IMR-90 (cell line): ENCODE measurements at regions not wholly inside any gene's neighbourhood (a gene's known extent, or its start where the extent isn't known, plus 50 kb on each side); places are given as distances from the start of the nearest gene placed in this dataset.

Experiments
- ATAC-seq: fragments of 200-7000 bp; cut with Tn5 transposase; 2 replicates; pipeline ENCODE4 v1.9.1; 2020; ENCODE audit warnings: low read depth, mild to moderate bottlenecking, moderate library complexity
- BruUV-seq: library from RNA; stranded (reverse); fragments of 400-500 nt; replicated peaks from 2 replicates; lab custom pipeline; 2021; lab: Mats Ljungman, UMichigan
- CTCF ChIA-PET: fragments of 300-600 bp; formaldehyde crosslinking; extraction: SDS; loops from one replicate; lab custom pipeline; 2021; ENCODE audit warnings: antibody characterized with exemption; lab: Yijun Ruan, JAX
- POLR2A ChIA-PET: fragments of 300-600 bp; sonication (Branson Sonifier 250); formaldehyde crosslinking; loops from one replicate; lab custom pipeline; 2022; ENCODE audit warnings: antibody characterized with exemption; ENCODE audit not compliant: unreplicated experiment; lab: Charles Lee
- DNase-seq: peaks from one replicate; pipeline ENCODE4 v3.0.0; 2013
- H2AFZ ChIP-seq: replicated peaks from 2 replicates; pipeline ENCODE3; 2013; ENCODE audit warnings: low read length, mild to moderate bottlenecking; ENCODE audit not compliant: poor library complexity
- H2AK5ac ChIP-seq: 2 replicates; pipeline ENCODE4 v1.6.1; 2013; ENCODE audit warnings: low read depth, low read length, inconsistent platforms
- H2AK9ac ChIP-seq: replicated peaks from 2 replicates; pipeline ENCODE3; 2013; ENCODE audit warnings: mild to moderate bottlenecking, low read depth, low read length, moderate library complexity; ENCODE audit not compliant: poor library complexity
- H2BK120ac ChIP-seq: 2 replicates; pipeline ENCODE4 v1.6.1; 2013; ENCODE audit warnings: low read depth, low read length, inconsistent platforms
- H2BK15ac ChIP-seq: 3 replicates; pipeline ENCODE4 v1.6.1; 2013; ENCODE audit warnings: low read depth, low read length, inconsistent platforms
- H2BK20ac ChIP-seq: 2 replicates; pipeline ENCODE4 v1.6.1; 2013; ENCODE audit warnings: low read depth, mild to moderate bottlenecking, inconsistent platforms, low read length, moderate library complexity
- H2BK5ac ChIP-seq: 2 replicates; pipeline ENCODE4 v1.6.1; 2013; ENCODE audit warnings: mild to moderate bottlenecking, low read depth, low read length, inconsistent platforms; ENCODE audit not compliant: poor library complexity, severe bottlenecking
- H3K14ac ChIP-seq: replicated peaks from 2 replicates; pipeline ENCODE4 v1.6.1; 2013; ENCODE audit warnings: low read depth, low read length, inconsistent platforms
- H3K18ac ChIP-seq: 2 replicates; pipeline ENCODE4 v1.6.1; 2013; ENCODE audit warnings: low read depth, low read length, control low read depth
- H3K23ac ChIP-seq: 2 replicates; pipeline ENCODE4 v1.6.1; 2013; ENCODE audit warnings: low read depth, low read length, inconsistent platforms
- H3K27ac ChIP-seq: 2 replicates; pipeline ENCODE4 v1.5.1; 2013; ENCODE audit warnings: mild to moderate bottlenecking, control low read depth, low read length; ENCODE audit not compliant: insufficient read depth
- H3K27me3 ChIP-seq: 2 replicates; pipeline ENCODE4 v1.6.1; 2013; ENCODE audit warnings: low read length; ENCODE audit not compliant: control insufficient read depth, insufficient read depth
- H3K36me3 ChIP-seq: 2 replicates; pipeline ENCODE4 v1.6.1; 2013; ENCODE audit warnings: low read length, mixed read lengths; ENCODE audit not compliant: control insufficient read depth, insufficient read depth
- H3K4ac ChIP-seq: 2 replicates; pipeline ENCODE4 v1.6.1; 2013; ENCODE audit warnings: low read depth, low read length, inconsistent platforms
- H3K4me1 ChIP-seq: 2 replicates; pipeline ENCODE4 v1.6.1; 2013; ENCODE audit warnings: low read length, mixed read lengths; ENCODE audit not compliant: control insufficient read depth, insufficient read depth
- H3K4me2 ChIP-seq: 2 replicates; pipeline ENCODE4 v1.6.1; 2013; ENCODE audit warnings: low read depth, mild to moderate bottlenecking, control low read depth, low read length, moderate library complexity
- H3K4me3 ChIP-seq: 2 replicates; pipeline ENCODE4 v1.5.1; 2013; ENCODE audit warnings: low read depth, mild to moderate bottlenecking, control low read depth, low read length, moderate library complexity; ENCODE audit not compliant: insufficient read depth
- H3K56ac ChIP-seq: 2 replicates; pipeline ENCODE4 v1.6.1; 2013; ENCODE audit warnings: low read length, inconsistent platforms; ENCODE audit not compliant: insufficient read depth; ENCODE audit errors: extremely low read depth
- H3K79me1 ChIP-seq, 2 experiments: 2 replicates each; pipeline ENCODE4 v1.6.1; 2013; ENCODE audit warnings: low read length in 2 of 2, inconsistent platforms in 1 of 2, low read depth in 1 of 2
- H3K9ac ChIP-seq: 2 replicates; pipeline ENCODE4 v1.6.1; 2013; ENCODE audit warnings: low read depth, low read length, control low read depth
- H3K9me1 ChIP-seq: 2 replicates; pipeline ENCODE4 v1.6.1; 2013; ENCODE audit warnings: low read length, inconsistent platforms; ENCODE audit not compliant: insufficient read depth
- H3K9me3 ChIP-seq: 2 replicates; pipeline ENCODE4 v1.6.1; 2013; ENCODE audit warnings: low read length; ENCODE audit not compliant: control insufficient read depth, insufficient read depth
- H4K20me1 ChIP-seq: 2 replicates; pipeline ENCODE4 v1.6.1; 2013; ENCODE audit warnings: low read length, inconsistent platforms; ENCODE audit not compliant: insufficient read depth
- H4K5ac ChIP-seq: 2 replicates; pipeline ENCODE4 v1.6.1; 2013; ENCODE audit warnings: mild to moderate bottlenecking, low read depth, low read length, control low read depth
- H4K8ac ChIP-seq, 2 experiments: 2 replicates each; pipeline ENCODE4 v1.6.1; 2013; ENCODE audit warnings: low read depth in 2 of 2, low read length in 2 of 2, control low read depth in 1 of 2, inconsistent platforms in 1 of 2
- H4K91ac ChIP-seq: 2 replicates; pipeline ENCODE4 v1.6.1; 2013; ENCODE audit warnings: low read depth, low read length, inconsistent platforms; ENCODE audit not compliant: insufficient read depth
- BHLHE40 ChIP-seq: fragments of 150-350 bp; IDR thresholded peaks from 2 replicates; pipeline ENCODE4 v1.6.1; 2016; ENCODE audit warnings: mild to moderate bottlenecking, low read depth, low read length
- CEBPB ChIP-seq: IDR thresholded peaks from 2 replicates; pipeline ENCODE4 v1.6.1; 2012; ENCODE audit warnings: low read depth, low read length, improper control_type of control experiment
- CHD1 ChIP-seq: IDR thresholded peaks from 2 replicates; pipeline ENCODE4 v1.6.1; 2012; ENCODE audit warnings: low read depth, low read length, improper control_type of control experiment
- ELK1 ChIP-seq: fragments of 150-350 bp; IDR thresholded peaks from 2 replicates; pipeline ENCODE4 v1.6.1; 2016; ENCODE audit warnings: low read depth, mild to moderate bottlenecking, low read length, moderate library complexity, borderline replicate concordance
- FOS ChIP-seq: fragments of 150-350 bp; IDR thresholded peaks from 2 replicates; pipeline ENCODE4 v1.6.1; 2016; ENCODE audit warnings: low read depth, low read length
- MAFK ChIP-seq: IDR thresholded peaks from 2 replicates; pipeline ENCODE4 v1.6.1; 2012; ENCODE audit warnings: low read depth, low read length, improper control_type of control experiment
- MAZ ChIP-seq: IDR thresholded peaks from 2 replicates; pipeline ENCODE4 v1.6.1; 2012; ENCODE audit warnings: low read depth, mild to moderate bottlenecking, low read length, improper control_type of control experiment, moderate library complexity, borderline replicate concordance
- MXI1 ChIP-seq: IDR thresholded peaks from 2 replicates; pipeline ENCODE4 v1.6.1; 2012; ENCODE audit warnings: low read depth, mild to moderate bottlenecking, low read length, moderate library complexity, borderline replicate concordance
- NFE2L2 ChIP-seq: fragments of 150-350 bp; IDR thresholded peaks from 2 replicates; pipeline ENCODE4 v1.6.1; 2016; ENCODE audit warnings: low read depth, mild to moderate bottlenecking, low read length
- POLR2A ChIP-seq: IDR thresholded peaks from 2 replicates; pipeline ENCODE4 v1.6.1; 2012; ENCODE audit warnings: mild to moderate bottlenecking, low read depth, low read length
- RAD21 ChIP-seq: IDR thresholded peaks from 2 replicates; pipeline ENCODE4 v1.6.1; 2012; ENCODE audit warnings: low read length, improper control_type of control experiment
- RCOR1 ChIP-seq: IDR thresholded peaks from 2 replicates; pipeline ENCODE4 v1.6.1; 2012; ENCODE audit warnings: mild to moderate bottlenecking, low read length, improper control_type of control experiment; ENCODE audit not compliant: insufficient replicate concordance
- RFX5 ChIP-seq: IDR thresholded peaks from 2 replicates; pipeline ENCODE4 v1.8.0; 2012; ENCODE audit warnings: low read depth, mild to moderate bottlenecking, low read length, moderate library complexity
- SMC3 ChIP-seq: fragments of 150-350 bp; IDR thresholded peaks from 2 replicates; pipeline ENCODE4 v1.6.1; 2016; ENCODE audit warnings: low read depth, mild to moderate bottlenecking, antibody characterized with exemption, low read length, moderate library complexity
- USF2 ChIP-seq: fragments of 150-350 bp; IDR thresholded peaks from 2 replicates; pipeline ENCODE4 v1.6.1; 2017; ENCODE audit warnings: mild to moderate bottlenecking, antibody characterized with exemption, low read length, low read depth
- WGBS, 2 experiments: methylation state at CpG; one replicate each; pipeline versions ENCODE4 v1.1.5 to v1.1.7; 2013; ENCODE audit warnings: missing lambda C conversion rate in 2 of 2; ENCODE audit not compliant: insufficient read length in 1 of 2; ENCODE audit errors: extremely low coverage in 2 of 2; 5-methylcytosine and 5-hydroxymethylcytosine counted together
- dilution Hi-C: fragments of 300-500 bp; cut with HindIII; formaldehyde crosslinking; loops from one replicate; pipeline ENCODE4 v1.14.3; 2018; ENCODE audit warnings: low sequenced_read_pairs; ENCODE audit not compliant: unreplicated experiment
- in situ Hi-C: fragments of 300-500 bp; cut with MboI; formaldehyde crosslinking; loops from 3 replicates; pipeline ENCODE4 v1.14.3; 2019; ENCODE audit warnings: low sequenced_read_pairs, inconsistent platforms, mixed read lengths
- intact Hi-C: fragments of 100-400 bp; cut with micrococcal nuclease; formaldehyde crosslinking; loops from 2 replicates; pipeline ENCODE4 v1.10.0; 2022
- TF ChIP-seq, protein P1 (sequence below): conservative IDR thresholded peaks from 2 replicates; pipeline ENCODE4 v1.5.1; 2012; ENCODE audit warnings: mild to moderate bottlenecking, low read depth, low read length, improper control_type of control experiment

GRCh38 chr3:106575029-106575428 lies 706.2 kb upstream of the CBLB start:
- Histone ChIP-seq H3K27me3 (no peaks in the 10 kb centered on the region), H3K27ac (no peak overlapping the region), H3K4me3 (no peak overlapping the region), H2BK120ac (no peak overlapping the region), H3K9me1 (no peaks in the 10 kb centered on the region), H3K56ac (no peak overlapping the region), H4K5ac (no peak overlapping the region), H4K8ac (no peak overlapping the region), H2AK5ac (no peak overlapping the region), H3K18ac (no peak overlapping the region), H3K23ac (no peak overlapping the region), H4K20me1 (no peaks in the 10 kb centered on the region), H2BK5ac (no peak overlapping the region), H4K91ac (no peak overlapping the region), H2AFZ (no peak overlapping the region), H3K14ac (no peak overlapping the region), H3K9me3 (no peaks in the 10 kb centered on the region), H3K4me1 (no peaks in the 10 kb centered on the region), H2BK20ac (no peak overlapping the region), H2AK9ac (no peak overlapping the region), H3K79me1 (no peaks in the 10 kb centered on the region), H3K4me2 (no peak overlapping the region), H2BK15ac (no peak overlapping the region), H3K36me3 (no peaks in the 10 kb centered on the region), H3K9ac (no peak overlapping the region), H3K4ac (no peak overlapping the region)
- BruUV-seq: no TSS peak
- TF ChIP-seq CHD1 (no peak), CEBPB (no peak), MAZ (no peak), MXI1 (no peak), RFX5 (no peak), ELK1 (no peak), USF2 (no peak), POLR2A (no peak), SMC3 (no peak), RCOR1 (no peak), BHLHE40 (no peak), NFE2L2 (no peak), MAFK (no peak), RAD21 (no peak), FOS (no peak)
- TF ChIP-seq, protein P1, sequence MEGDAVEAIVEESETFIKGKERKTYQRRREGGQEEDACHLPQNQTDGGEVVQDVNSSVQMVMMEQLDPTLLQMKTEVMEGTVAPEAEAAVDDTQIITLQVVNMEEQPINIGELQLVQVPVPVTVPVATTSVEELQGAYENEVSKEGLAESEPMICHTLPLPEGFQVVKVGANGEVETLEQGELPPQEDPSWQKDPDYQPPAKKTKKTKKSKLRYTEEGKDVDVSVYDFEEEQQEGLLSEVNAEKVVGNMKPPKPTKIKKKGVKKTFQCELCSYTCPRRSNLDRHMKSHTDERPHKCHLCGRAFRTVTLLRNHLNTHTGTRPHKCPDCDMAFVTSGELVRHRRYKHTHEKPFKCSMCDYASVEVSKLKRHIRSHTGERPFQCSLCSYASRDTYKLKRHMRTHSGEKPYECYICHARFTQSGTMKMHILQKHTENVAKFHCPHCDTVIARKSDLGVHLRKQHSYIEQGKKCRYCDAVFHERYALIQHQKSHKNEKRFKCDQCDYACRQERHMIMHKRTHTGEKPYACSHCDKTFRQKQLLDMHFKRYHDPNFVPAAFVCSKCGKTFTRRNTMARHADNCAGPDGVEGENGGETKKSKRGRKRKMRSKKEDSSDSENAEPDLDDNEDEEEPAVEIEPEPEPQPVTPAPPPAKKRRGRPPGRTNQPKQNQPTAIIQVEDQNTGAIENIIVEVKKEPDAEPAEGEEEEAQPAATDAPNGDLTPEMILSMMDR: no peak
- no CpG with 5 or more reads among the region's 1 CpG for WGBS, 2 experiments
- intact Hi-C loops (no loop called here), dilution Hi-C loops (no loop called here), in situ Hi-C loops (no loop called here)
- ChIA-PET CTCF (interaction anchor here (0.6 to 2.0 kb wide), 3 partner anchors 10 to 122 kb away, joined by 3 to 4 read pairs (median 3); no protein-coding TSS in a partner anchor), POLR2A (interaction anchor here (0.5 kb wide), 1 partner anchor 107 kb away, joined by 3 read pairs; no protein-coding TSS in a partner anchor)
- no peak for ATAC-seq
- no peak for DNase-seq
